Inflammatory macrophage (primary cell): ENCODE measurements at regions not wholly inside any gene's neighbourhood (a gene's known extent, or its start where the extent isn't known, plus 50 kb on each side); places are given as distances from the start of the nearest gene placed in this dataset.

Source experiments
- DNase-seq, 2 donors: peaks; one replicate each; pipeline ENCODE4 v3.0.0-alpha.2; 2020 to 2022

DNA sequence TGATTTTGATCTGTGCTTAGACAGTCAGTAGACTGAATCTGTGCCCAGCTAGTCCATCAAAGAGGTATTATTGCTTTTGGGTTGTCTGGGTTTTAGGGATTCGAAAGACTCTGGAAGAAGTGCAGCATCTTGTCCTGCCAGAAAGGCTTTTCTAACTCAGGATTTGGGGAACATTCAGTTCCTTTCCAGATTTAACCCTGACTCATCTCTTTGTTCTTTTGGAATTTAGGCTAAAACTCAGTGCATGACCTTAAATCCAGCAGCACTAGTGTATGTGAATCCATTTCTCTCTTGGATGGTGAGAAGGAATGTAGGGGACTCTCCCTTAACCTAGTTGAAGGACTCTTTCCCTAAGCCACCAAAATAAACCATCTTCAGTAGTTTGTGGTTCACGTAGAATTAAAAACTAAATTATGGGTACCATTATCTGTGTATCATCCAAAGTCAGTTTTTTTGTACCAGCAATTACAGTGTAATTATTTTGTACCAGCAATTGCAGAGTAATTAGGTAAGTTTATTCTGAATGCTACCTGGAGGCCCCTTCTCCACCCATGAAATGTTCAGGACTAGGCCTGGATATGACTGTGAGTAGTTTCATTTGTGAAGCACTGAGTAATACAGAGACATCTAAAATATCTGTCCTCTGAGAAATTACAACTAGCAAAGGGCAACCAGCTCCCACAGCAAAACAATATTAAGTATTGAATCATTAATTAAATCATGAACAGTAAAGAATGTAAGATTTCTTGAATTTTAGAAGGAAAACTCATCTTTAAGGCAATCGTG, 384.0 kb downstream of the TMA16 start:
- no peak for DNase-seq

DNA sequence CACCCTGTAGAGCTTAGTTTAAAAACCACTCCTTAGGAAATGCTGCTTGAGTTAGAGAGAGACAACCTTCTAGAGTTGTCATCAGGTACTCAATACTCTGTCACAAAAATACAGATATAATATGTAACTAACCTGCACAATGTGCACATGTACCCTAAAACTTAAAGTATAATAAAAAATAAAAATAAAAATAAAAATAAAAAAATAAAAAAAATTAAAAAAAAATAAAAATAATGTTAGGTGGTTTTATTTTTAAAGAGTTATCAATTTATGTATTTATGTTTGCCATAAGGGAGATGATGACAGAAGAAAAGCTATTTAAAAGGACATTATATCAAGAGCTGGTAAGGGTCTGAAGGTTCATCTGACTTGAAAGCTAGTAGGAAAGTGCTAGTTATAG, 397.9 kb downstream of the TMA16 start:
- no peak for DNase-seq

- DNase-seq, result no peak
These were observed 401.0 kb downstream of the TMA16 start for GRCh38 chr4:163895378-163896005.

DNA sequence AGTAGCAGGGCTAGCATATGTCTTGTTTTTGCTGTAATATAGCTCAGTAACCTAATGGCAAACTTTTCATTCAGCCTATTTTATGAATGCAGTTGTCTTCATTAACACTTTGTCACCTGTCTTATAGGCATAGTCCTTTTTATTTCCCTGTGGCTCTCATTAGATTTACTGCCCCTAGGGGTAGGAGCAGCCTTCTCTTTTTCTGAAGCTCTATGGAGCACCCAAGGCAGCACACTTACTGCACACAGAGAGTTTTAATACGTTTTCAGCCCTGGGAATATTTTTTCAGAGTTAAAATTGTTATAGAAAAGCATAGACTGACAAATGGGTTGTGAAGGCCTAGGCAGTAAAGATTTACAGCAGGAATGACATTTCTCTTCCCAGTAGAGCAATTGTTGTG, 406.8 kb downstream of the TMA16 start:
- no peak for DNase-seq

DNA sequence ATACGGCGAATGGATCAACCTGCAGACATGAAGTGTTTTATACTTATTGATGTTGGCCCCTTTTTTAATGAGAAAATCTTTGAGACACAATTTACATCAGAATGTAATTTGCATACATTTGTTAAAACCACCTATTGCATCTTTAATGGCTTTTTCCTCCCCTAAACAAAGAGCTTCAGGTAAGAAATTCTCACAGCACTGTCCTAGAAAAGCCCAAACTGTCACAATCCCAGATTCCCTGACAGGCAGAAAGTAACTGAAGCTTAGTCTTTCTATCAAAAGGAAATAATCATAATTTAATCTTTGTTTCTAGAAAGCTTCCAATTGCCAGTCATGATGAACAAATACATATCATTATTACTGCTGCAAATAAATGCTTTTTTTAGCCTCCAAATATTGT, 407.9 kb downstream of the TMA16 start:
- DNase-seq, result no peak

DNA sequence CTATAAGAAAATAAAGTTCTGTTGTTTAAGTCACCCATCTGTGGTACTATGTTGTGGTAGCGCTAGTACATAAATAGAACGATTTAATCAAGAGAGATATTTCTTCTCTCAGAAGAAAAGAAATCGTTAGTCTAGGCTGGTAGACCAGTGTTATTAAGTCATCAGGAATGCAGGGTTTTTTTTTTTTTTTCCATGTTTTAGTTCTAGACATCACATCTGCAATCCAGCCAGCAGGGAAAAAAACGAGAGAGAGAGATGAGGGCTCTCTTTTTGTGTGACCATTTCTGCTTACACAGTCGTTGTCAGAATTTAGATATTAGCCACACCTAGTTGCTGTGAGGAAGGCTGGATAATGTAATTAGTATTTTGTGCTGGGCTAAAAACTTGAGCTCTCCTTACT, 417.4 kb downstream of the TMA16 start:
- DNase-seq, result no peak

GRCh38 chr4:163913571-163913970, 419.1 kb downstream of the TMA16 start:
- DNase-seq, result no peak

- DNase-seq, result no peak
These were observed 421.4 kb downstream of the TMA16 start for GRCh38 chr4:163915896-163916295.

- DNase-seq, result no peak
These were observed 425.9 kb downstream of the TMA16 start for GRCh38 chr4:163920426-163920825.

- DNase-seq, result no peak
These were observed 427.8 kb downstream of the TMA16 start for GRCh38 chr4:163922302-163922701.

DNA sequence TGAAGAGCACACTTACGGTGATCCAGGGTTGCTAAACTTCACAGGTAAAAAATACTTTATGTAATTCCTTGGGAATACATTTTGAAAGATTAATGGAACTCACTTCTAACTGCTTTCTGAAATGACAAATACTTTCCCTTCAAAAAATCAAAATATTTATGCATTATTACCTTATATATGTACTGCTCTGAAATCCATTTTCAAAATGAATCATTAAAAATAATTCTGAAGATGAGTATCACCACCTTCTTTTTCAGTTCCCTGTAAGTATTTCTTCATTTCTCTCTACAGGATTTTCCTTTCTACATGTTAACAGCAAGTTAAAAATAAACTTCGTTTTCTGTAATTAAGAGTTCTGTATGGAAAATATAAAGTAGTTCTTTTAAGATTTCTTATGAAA, 428.6 kb downstream of the TMA16 start:
- DNase-seq, result no peak

DNA sequence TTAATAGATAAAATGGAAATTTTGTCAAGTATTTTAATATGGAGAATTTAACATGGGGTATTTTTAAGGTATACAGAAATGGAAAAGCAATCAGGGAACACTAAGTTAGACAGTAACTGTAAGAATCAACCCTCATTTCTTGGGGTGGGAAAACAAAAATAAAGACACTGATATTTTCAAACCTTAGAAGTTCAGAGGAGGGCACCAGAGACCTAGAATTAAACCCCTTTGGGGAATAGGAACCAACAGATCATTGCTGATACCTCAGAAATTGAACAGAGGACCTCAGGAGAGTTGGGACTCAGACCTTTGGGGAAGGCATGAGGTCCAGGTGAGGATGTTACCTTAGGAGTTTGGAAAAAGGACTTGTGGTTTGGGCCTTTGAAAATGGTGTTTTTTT, 435.6 kb downstream of the TMA16 start:
- no peak for DNase-seq

DNA sequence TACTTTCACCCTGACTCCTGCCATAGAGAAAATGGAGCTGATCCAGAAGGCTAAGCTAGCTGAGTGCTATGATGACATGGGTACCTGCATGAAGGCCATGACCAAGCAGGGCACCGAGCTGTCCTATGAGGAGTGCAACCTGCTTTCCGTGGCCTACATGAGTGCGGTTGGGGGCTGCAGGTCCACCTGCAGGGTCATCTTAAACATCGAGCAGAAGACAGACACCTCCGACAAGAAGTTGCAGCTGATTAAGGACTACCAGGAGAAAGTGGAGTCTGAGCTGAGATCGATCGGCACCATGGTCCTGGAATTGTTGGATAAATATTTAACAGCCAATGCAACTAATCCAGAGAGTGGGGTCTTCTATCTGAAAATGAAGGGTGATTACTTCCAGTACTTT, 438.0 kb downstream of the TMA16 start:
- no peak for DNase-seq

DNA sequence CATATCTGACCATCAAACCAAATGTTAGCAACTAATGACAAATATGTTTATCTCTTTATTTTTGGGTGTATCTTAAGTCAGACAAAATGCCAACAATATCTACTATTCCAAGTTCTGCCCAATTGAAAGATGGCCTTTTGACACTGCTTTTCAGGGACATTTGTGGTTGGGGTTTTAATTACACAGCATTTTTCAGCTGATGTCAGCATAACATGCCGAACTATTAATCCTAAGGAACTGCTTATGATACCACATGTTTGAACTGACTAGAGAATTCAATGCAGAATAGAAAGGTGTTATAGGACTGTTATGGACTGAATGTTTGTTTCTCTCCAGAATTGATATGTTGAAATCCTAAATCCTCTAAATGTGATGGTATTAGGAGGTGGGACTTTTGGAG, 445.1 kb downstream of the TMA16 start:
- no peak for DNase-seq

- no peak for DNase-seq
These were observed 446.9 kb downstream of the TMA16 start for GRCh38 chr4:163941221-163941905.

DNA sequence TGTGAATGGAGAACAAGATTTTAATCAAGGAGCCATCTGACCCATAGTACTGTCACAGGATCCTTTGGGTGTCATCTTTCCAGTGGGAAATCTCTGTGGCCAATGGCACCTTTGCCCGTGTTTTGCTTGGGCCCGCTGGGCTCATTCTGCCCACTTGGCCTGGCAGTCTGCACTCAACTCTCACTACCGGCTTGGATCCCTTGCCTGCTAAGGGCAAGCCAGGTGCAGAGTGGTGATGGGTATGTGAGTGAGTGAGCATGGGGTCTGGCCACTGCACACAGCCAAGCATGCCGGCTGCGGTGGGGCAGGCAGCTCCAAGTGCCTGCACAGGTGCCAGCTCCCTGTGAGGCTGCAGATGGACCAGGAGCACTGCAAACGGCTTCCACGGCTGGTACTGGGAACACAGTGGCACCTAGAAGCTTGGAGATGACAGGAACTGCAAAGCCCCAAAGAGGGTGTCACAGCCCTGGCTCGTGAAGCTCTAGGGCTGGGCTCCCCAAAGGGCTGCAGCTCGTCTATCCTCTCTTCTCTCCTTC, 454.5 kb downstream of the TMA16 start:
- no peak for DNase-seq

DNA sequence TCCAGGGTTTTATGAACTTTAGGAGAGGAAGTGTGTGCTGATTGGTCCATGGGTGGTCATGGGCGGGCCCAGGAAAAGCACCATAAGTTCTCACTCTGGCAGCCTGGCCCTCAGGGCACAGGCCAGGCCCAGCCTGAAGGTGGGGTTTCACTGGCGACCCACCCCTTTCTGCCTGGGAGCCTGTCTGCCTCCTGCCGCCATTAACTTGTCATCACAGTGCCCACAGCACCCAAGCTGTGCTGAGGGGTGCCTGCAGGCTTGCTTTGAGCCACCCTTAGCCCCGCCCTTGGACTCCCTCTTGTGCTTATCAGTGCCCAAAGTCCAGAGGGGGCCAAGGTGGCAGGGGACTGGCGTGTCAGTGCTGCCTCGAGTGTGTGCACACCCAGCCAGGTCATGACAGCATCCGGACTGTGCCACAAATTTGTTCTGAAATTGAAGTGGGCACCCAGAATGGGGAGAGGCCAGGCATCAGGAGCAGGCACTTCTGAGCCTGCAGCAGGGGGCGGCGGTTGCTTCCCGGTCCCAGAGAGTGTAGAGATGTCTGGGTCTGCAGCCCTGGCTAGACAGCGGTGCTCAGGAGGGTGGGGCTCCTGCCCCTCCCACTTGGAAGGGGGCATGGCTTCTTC, 455.6 kb downstream of the TMA16 start:
- DNase-seq, result no peak

- DNase-seq, result no peak
These were observed 460.8 kb downstream of the TMA16 start for GRCh38 chr4:163955288-163955687.

DNA sequence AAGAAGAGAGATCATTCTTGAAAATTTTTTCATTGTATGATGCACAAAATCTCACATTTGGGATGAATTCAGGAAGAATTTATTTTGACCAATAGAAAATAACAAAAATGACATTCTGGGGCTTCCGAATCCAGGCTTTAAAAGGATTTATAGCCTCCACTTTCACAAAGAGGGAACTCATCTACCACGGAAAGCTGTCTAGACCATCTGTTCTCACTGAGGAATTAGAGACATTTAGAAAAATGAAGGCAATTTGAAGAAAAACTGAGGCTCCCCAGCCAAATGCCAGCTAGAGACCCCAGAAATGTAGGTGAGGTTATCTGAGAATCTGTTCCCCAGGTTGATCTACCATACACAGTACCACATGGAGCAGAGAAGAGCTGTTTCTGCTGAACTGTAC, 464.3 kb downstream of the TMA16 start:
- no peak for DNase-seq

- DNase-seq, result no peak
These were observed 465.4 kb downstream of the TMA16 start for GRCh38 chr4:163959932-163960331.

GRCh38 chr4:163966612-163967011, 472.1 kb downstream of the TMA16 start:
- DNase-seq, result no peak

GRCh38 chr4:163967263-163967662, 472.8 kb downstream of the TMA16 start:
- DNase-seq, result no peak

- no peak for DNase-seq
These were observed 473.2 kb downstream of the TMA16 start for GRCh38 chr4:163967710-163968109.
